Type B pancreatic cell (in vitro differentiated cells): ENCODE measurements at regions not wholly inside any gene's neighbourhood (a gene's known extent, or its start where the extent isn't known, plus 50 kb on each side); places are given as distances from the start of the nearest gene placed in this dataset.

Experiments
- DNase-seq: peaks from one replicate; pipeline ENCODE4 v3.0.0; 2021; ENCODE audit warnings: mixed read lengths; ENCODE audit not compliant: unreplicated experiment; ENCODE audit errors: extremely low spot score
- H3K27ac Mint-ChIP-seq: 2 replicates; pipeline ENCODE4 v1.8.0; 2021; ENCODE audit warnings: mild to moderate bottlenecking, mixed read lengths
- H3K27me3 Mint-ChIP-seq: 2 replicates; pipeline ENCODE4 v1.8.0; 2021; ENCODE audit warnings: mixed read lengths
- H3K36me3 Mint-ChIP-seq: 2 replicates; pipeline ENCODE4 v1.8.0; 2021; ENCODE audit warnings: mixed read lengths
- H3K4me1 Mint-ChIP-seq: one replicate; pipeline ENCODE4 v1.8.0; 2021; ENCODE audit warnings: mixed read lengths; ENCODE audit not compliant: unreplicated experiment
- H3K4me3 Mint-ChIP-seq: 2 replicates; pipeline ENCODE4 v1.8.0; 2021; ENCODE audit warnings: mild to moderate bottlenecking, mixed read lengths
- H3K9me3 Mint-ChIP-seq: 2 replicates; pipeline ENCODE4 v1.8.0; 2021; ENCODE audit warnings: mixed read lengths
- CTCF ChIP-seq: fragments of 200-600 bp; sonication (generic); conservative IDR thresholded peaks from 2 replicates; pipeline ENCODE4 v1.5.0; 2021; ENCODE audit warnings: antibody characterized with exemption, mild to moderate bottlenecking

- H3K4me3 Mint-ChIP-seq = no peak overlapping the region
These were observed 306.9 kb upstream of the RAB6C start for GRCh38 chr2:129672521-129672920.

GRCh38 chr2:129673234-129673633 lies 306.2 kb upstream of the RAB6C start:
- no peaks in the 10 kb centered on the region for H3K9me3 Mint-ChIP-seq
- H3K27ac Mint-ChIP-seq = no peak overlapping the region
- no peak for DNase-seq
- H3K4me3 Mint-ChIP-seq = no peak overlapping the region
- H3K36me3 Mint-ChIP-seq = no peaks in the 10 kb centered on the region
- TF ChIP-seq CTCF = no peak
- peaks cover 5% of the 10 kb centered on the region for H3K27me3 Mint-ChIP-seq
- H3K4me1 Mint-ChIP-seq = peaks cover 5% of the 10 kb centered on the region

More at GRCh38 chr2:129672521-129672920, 306.9 kb upstream of the RAB6C start:
- no peak for TF ChIP-seq CTCF
- Mint-ChIP-seq H3K36me3 (no peaks in the 10 kb centered on the region), H3K27me3 (peaks cover 5% of the 10 kb centered on the region), H3K27ac (no peak overlapping the region), H3K4me1 (peaks cover 5% of the 10 kb centered on the region), H3K9me3 (no peaks in the 10 kb centered on the region)
- no peak for DNase-seq

GRCh38 chr2:129673847-129674711 lies 305.4 kb upstream of the RAB6C start:
- H3K27me3 Mint-ChIP-seq = peaks cover 5% of the 10 kb centered on the region
- no peak overlapping the region for H3K4me3 Mint-ChIP-seq
- no peak for DNase-seq
- no peak overlapping the region for H3K27ac Mint-ChIP-seq
- no peaks in the 10 kb centered on the region for H3K36me3 Mint-ChIP-seq
- peaks cover 5% of the 10 kb centered on the region for H3K4me1 Mint-ChIP-seq
- no peak for TF ChIP-seq CTCF
- H3K9me3 Mint-ChIP-seq = no peaks in the 10 kb centered on the region

- Mint-ChIP-seq H3K36me3 (no peaks in the 10 kb centered on the region), H3K27ac (no peak overlapping the region), H3K9me3 (no peaks in the 10 kb centered on the region), H3K4me3 (no peak overlapping the region), H3K4me1 (no peaks in the 10 kb centered on the region), H3K27me3 (peaks cover 2% of the 10 kb centered on the region)
- TF ChIP-seq CTCF = no peak
- DNase-seq = no peak
These were observed 300.7 kb upstream of the RAB6C start for GRCh38 chr2:129678751-129679150.

- Mint-ChIP-seq H3K27me3 (no peaks in the 10 kb centered on the region), H3K27ac (no peak overlapping the region), H3K36me3 (no peaks in the 10 kb centered on the region), H3K4me1 (no peaks in the 10 kb centered on the region), H3K4me3 (no peak overlapping the region), H3K9me3 (no peaks in the 10 kb centered on the region)
- no peak for TF ChIP-seq CTCF
- DNase-seq = no peak
These were observed 297.7 kb upstream of the RAB6C start for GRCh38 chr2:129681788-129682187.
